Activated naive CD8-positive, alpha-beta T cell treated with anti-CD3 and anti-CD28 coated beads for 36 hours (primary cell): ENCODE measurements at regions not wholly inside any gene's neighbourhood (a gene's known extent, or its start where the extent isn't known, plus 50 kb on each side); places are given as distances from the start of the nearest gene placed in this dataset.

Experiments
- DNase-seq: peaks from one replicate; pipeline ENCODE4 v3.0.0; 2021
- H3K27ac Mint-ChIP-seq: one replicate; pipeline ENCODE4 v1.8.0; 2022; ENCODE audit warnings: mild to moderate bottlenecking, moderate library complexity, mixed read lengths
- H3K27me3 Mint-ChIP-seq: one replicate; pipeline ENCODE4 v1.8.0; 2022; ENCODE audit warnings: mild to moderate bottlenecking, mixed read lengths
- H3K36me3 Mint-ChIP-seq: one replicate; pipeline ENCODE4 v1.8.0; 2021; ENCODE audit warnings: mild to moderate bottlenecking, mixed read lengths
- H3K4me1 Mint-ChIP-seq: one replicate; pipeline ENCODE4 v1.8.0; 2021; ENCODE audit warnings: mixed read lengths
- H3K4me3 Mint-ChIP-seq: one replicate; pipeline ENCODE4 v1.8.0; 2022; ENCODE audit warnings: mild to moderate bottlenecking, moderate library complexity, mixed read lengths
- H3K9me3 Mint-ChIP-seq: one replicate; pipeline ENCODE4 v1.8.0; 2022; ENCODE audit warnings: mixed read lengths

GRCh38 chr4:29521281-29521680, 1198.9 kb upstream of the PCDH7 start:
- DNase-seq: no peak
- H3K27me3 Mint-ChIP-seq: no peaks in the 10 kb centered on the region
- H3K36me3 Mint-ChIP-seq: no peaks in the 10 kb centered on the region
- H3K27ac Mint-ChIP-seq: no peak overlapping the region
- H3K4me3 Mint-ChIP-seq: no peak overlapping the region
- H3K9me3 Mint-ChIP-seq: peaks cover 15% of the 10 kb centered on the region
- no peaks in the 10 kb centered on the region for H3K4me1 Mint-ChIP-seq

GRCh38 chr4:29536745-29537144, 1183.4 kb upstream of the PCDH7 start:
- H3K4me3 Mint-ChIP-seq: no peak overlapping the region
- H3K9me3 Mint-ChIP-seq: peaks cover 2% of the 10 kb centered on the region
- no peaks in the 10 kb centered on the region for H3K27me3 Mint-ChIP-seq
- DNase-seq: no peak
- no peaks in the 10 kb centered on the region for H3K36me3 Mint-ChIP-seq
- no peak overlapping the region for H3K27ac Mint-ChIP-seq
- no peaks in the 10 kb centered on the region for H3K4me1 Mint-ChIP-seq

GRCh38 chr4:29538889-29539646, 1181.1 kb upstream of the PCDH7 start:
- DNase-seq: no peak
- Mint-ChIP-seq H3K27ac (no peak overlapping the region), H3K9me3 (no peaks in the 10 kb centered on the region), H3K4me3 (no peak overlapping the region), H3K4me1 (no peaks in the 10 kb centered on the region), H3K27me3 (no peaks in the 10 kb centered on the region), H3K36me3 (no peaks in the 10 kb centered on the region)

- H3K9me3 Mint-ChIP-seq: no peaks in the 10 kb centered on the region
- H3K4me1 Mint-ChIP-seq: no peaks in the 10 kb centered on the region
- DNase-seq: no peak
- no peak overlapping the region for H3K4me3 Mint-ChIP-seq
- H3K27me3 Mint-ChIP-seq: no peaks in the 10 kb centered on the region
- no peak overlapping the region for H3K27ac Mint-ChIP-seq
- no peaks in the 10 kb centered on the region for H3K36me3 Mint-ChIP-seq
Measured at GRCh38 chr4:29540439-29541102, 1179.6 kb upstream of the PCDH7 start.

GRCh38 chr4:29541757-29542156, 1178.4 kb upstream of the PCDH7 start:
- H3K27me3 Mint-ChIP-seq: no peaks in the 10 kb centered on the region
- no peaks in the 10 kb centered on the region for H3K9me3 Mint-ChIP-seq
- H3K36me3 Mint-ChIP-seq: no peaks in the 10 kb centered on the region
- no peak for DNase-seq
- no peak overlapping the region for H3K27ac Mint-ChIP-seq
- H3K4me1 Mint-ChIP-seq: no peaks in the 10 kb centered on the region
- no peak overlapping the region for H3K4me3 Mint-ChIP-seq

GRCh38 chr4:29549342-29549741, 1170.8 kb upstream of the PCDH7 start:
- no peak for DNase-seq
- no peaks in the 10 kb centered on the region for H3K27me3 Mint-ChIP-seq
- H3K9me3 Mint-ChIP-seq: peaks cover 3% of the 10 kb centered on the region
- H3K27ac Mint-ChIP-seq: no peak overlapping the region
- H3K4me3 Mint-ChIP-seq: no peak overlapping the region
- no peaks in the 10 kb centered on the region for H3K36me3 Mint-ChIP-seq
- no peaks in the 10 kb centered on the region for H3K4me1 Mint-ChIP-seq

GRCh38 chr4:29551821-29552220, 1168.3 kb upstream of the PCDH7 start:
- H3K4me3 Mint-ChIP-seq: no peak overlapping the region
- no peaks in the 10 kb centered on the region for H3K36me3 Mint-ChIP-seq
- peaks cover 5% of the 10 kb centered on the region for H3K9me3 Mint-ChIP-seq
- DNase-seq: no peak
- H3K4me1 Mint-ChIP-seq: no peaks in the 10 kb centered on the region
- H3K27me3 Mint-ChIP-seq: no peaks in the 10 kb centered on the region
- no peak overlapping the region for H3K27ac Mint-ChIP-seq

- Mint-ChIP-seq H3K27ac (no peak overlapping the region), H3K36me3 (no peaks in the 10 kb centered on the region), H3K27me3 (no peaks in the 10 kb centered on the region), H3K4me1 (no peaks in the 10 kb centered on the region), H3K9me3 (peaks cover 9% of the 10 kb centered on the region), H3K4me3 (no peak overlapping the region)
- no peak for DNase-seq
Measured at GRCh38 chr4:29553846-29554245, 1166.3 kb upstream of the PCDH7 start.

GRCh38 chr4:29558789-29559188, 1161.4 kb upstream of the PCDH7 start:
- Mint-ChIP-seq H3K4me3 (no peak overlapping the region), H3K9me3 (peaks cover 12% of the 10 kb centered on the region)

GRCh38 chr4:29559286-29559685, 1160.9 kb upstream of the PCDH7 start:
- Mint-ChIP-seq H3K9me3 (peaks cover 10% of the 10 kb centered on the region), H3K36me3 (peaks cover 1% of the 10 kb centered on the region), H3K27me3 (no peaks in the 10 kb centered on the region), H3K4me1 (no peaks in the 10 kb centered on the region), H3K27ac (no peak overlapping the region), H3K4me3 (no peak overlapping the region)
- no peak for DNase-seq

More at GRCh38 chr4:29558789-29559188, 1161.4 kb upstream of the PCDH7 start:
- H3K4me1 Mint-ChIP-seq: no peaks in the 10 kb centered on the region
- no peak for DNase-seq
- H3K27ac Mint-ChIP-seq: no peak overlapping the region
- H3K36me3 Mint-ChIP-seq: peaks cover 1% of the 10 kb centered on the region
- H3K27me3 Mint-ChIP-seq: no peaks in the 10 kb centered on the region

GRCh38 chr4:29560452-29560851, 1159.7 kb upstream of the PCDH7 start:
- DNase-seq: no peak
- Mint-ChIP-seq H3K9me3 (peaks cover 16% of the 10 kb centered on the region), H3K4me3 (no peak overlapping the region), H3K4me1 (no peaks in the 10 kb centered on the region), H3K36me3 (peaks cover 1% of the 10 kb centered on the region), H3K27ac (no peak overlapping the region), H3K27me3 (no peaks in the 10 kb centered on the region)

GRCh38 chr4:29565256-29565655, 1154.9 kb upstream of the PCDH7 start:
- Mint-ChIP-seq H3K4me3 (no peak overlapping the region), H3K4me1 (no peaks in the 10 kb centered on the region), H3K27ac (no peak overlapping the region), H3K27me3 (no peaks in the 10 kb centered on the region), H3K9me3 (peaks cover 10% of the 10 kb centered on the region), H3K36me3 (peaks cover 1% of the 10 kb centered on the region)
- DNase-seq: no peak

- DNase-seq: no peak
- Mint-ChIP-seq H3K27ac (no peak overlapping the region), H3K27me3 (no peaks in the 10 kb centered on the region), H3K9me3 (peaks cover 8% of the 10 kb centered on the region), H3K4me1 (no peaks in the 10 kb centered on the region), H3K36me3 (peaks cover 1% of the 10 kb centered on the region), H3K4me3 (no peak overlapping the region)
Measured at GRCh38 chr4:29566371-29566770, 1153.8 kb upstream of the PCDH7 start.

GRCh38 chr4:29571322-29571721, 1148.8 kb upstream of the PCDH7 start:
- no peaks in the 10 kb centered on the region for H3K27me3 Mint-ChIP-seq
- no peak overlapping the region for H3K4me3 Mint-ChIP-seq
- H3K36me3 Mint-ChIP-seq: no peaks in the 10 kb centered on the region
- DNase-seq: no peak
- no peak overlapping the region for H3K27ac Mint-ChIP-seq
- peaks cover 1% of the 10 kb centered on the region for H3K9me3 Mint-ChIP-seq
- no peaks in the 10 kb centered on the region for H3K4me1 Mint-ChIP-seq

- no peak for DNase-seq
- no peaks in the 10 kb centered on the region for H3K4me1 Mint-ChIP-seq
- H3K9me3 Mint-ChIP-seq: peaks cover 1% of the 10 kb centered on the region
- H3K36me3 Mint-ChIP-seq: no peaks in the 10 kb centered on the region
- H3K4me3 Mint-ChIP-seq: no peak overlapping the region
- H3K27me3 Mint-ChIP-seq: no peaks in the 10 kb centered on the region
- H3K27ac Mint-ChIP-seq: no peak overlapping the region
Measured at GRCh38 chr4:29578329-29578728, 1141.8 kb upstream of the PCDH7 start.

- Mint-ChIP-seq H3K27ac (no peak overlapping the region), H3K9me3 (peaks cover 1% of the 10 kb centered on the region), H3K4me1 (no peaks in the 10 kb centered on the region), H3K36me3 (no peaks in the 10 kb centered on the region), H3K27me3 (no peaks in the 10 kb centered on the region), H3K4me3 (no peak overlapping the region)
- no peak for DNase-seq
Measured at GRCh38 chr4:29581457-29581856, 1138.7 kb upstream of the PCDH7 start.
